Activated CD4-positive, alpha-beta T cell treated with anti-CD3 and anti-CD28 coated beads, Interleukin-2, amount 10 ng/mL, durations not matched to agents 7 days and 5 days (primary cell): ENCODE measurements at regions not wholly inside any gene's neighbourhood (a gene's known extent, or its start where the extent isn't known, plus 50 kb on each side); places are given as distances from the start of the nearest gene placed in this dataset.

Source experiments
- CTCF ChIA-PET: fragments of 350-600 bp; sonication (Branson Sonifier 250); formaldehyde crosslinking; loops from one replicate; lab custom pipeline; 2021; ENCODE audit warnings: antibody characterized with exemption; lab: Charles Lee
- POLR2A ChIA-PET: fragments of 350-600 bp; sonication (Branson Sonifier 250); formaldehyde crosslinking; loops from one replicate; lab custom pipeline; 2021; ENCODE audit warnings: antibody characterized with exemption; lab: Charles Lee
- DNase-seq: peaks from one replicate; pipeline ENCODE4 v3.0.0-alpha.2; 2020
- H3K27ac Mint-ChIP-seq: one replicate; pipeline ENCODE4 v1.8.0; 2021; ENCODE audit warnings: mild to moderate bottlenecking, moderate library complexity, mixed read lengths
- H3K27me3 Mint-ChIP-seq: one replicate; pipeline ENCODE4 v1.8.0; 2021; ENCODE audit warnings: mixed read lengths
- H3K36me3 Mint-ChIP-seq: one replicate; pipeline ENCODE4 v1.8.0; 2021; ENCODE audit warnings: low read depth, mixed read lengths
- H3K4me1 Mint-ChIP-seq: one replicate; pipeline ENCODE4 v1.8.0; 2021; ENCODE audit warnings: mixed read lengths
- H3K4me3 Mint-ChIP-seq: one replicate; pipeline ENCODE4 v1.8.0; 2021; ENCODE audit warnings: mild to moderate bottlenecking, moderate library complexity, mixed read lengths
- H3K9me3 Mint-ChIP-seq: one replicate; pipeline ENCODE4 v1.8.0; 2021; ENCODE audit warnings: mixed read lengths

DNA sequence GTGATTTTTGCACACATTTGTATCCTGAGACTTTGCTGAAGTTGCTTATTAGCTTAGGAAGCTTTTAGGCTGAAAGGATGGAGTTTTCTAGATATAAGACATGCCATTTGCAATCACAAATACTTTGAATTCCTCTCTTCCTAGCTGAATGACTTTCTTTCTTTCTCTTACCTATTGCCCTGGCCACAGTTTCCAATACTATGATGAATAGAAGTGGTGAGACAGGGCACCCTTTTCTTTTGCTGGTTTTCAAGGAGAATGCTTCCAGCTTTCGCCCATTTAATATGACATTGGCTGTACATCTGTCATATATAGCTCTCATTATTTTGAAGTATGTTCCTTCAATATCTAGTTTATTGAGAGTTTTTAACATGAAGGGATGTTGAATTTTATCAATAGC, 409.6 kb upstream of the EPHA7 start:
- no peaks in the 10 kb centered on the region for H3K36me3 Mint-ChIP-seq
- ChIA-PET POLR2A (no interaction called here), CTCF (interaction anchor here (1.2 kb wide), 1 partner anchor 18 kb away, joined by 3 read pairs; no protein-coding TSS in a partner anchor)
- H3K4me1 Mint-ChIP-seq = no peaks in the 10 kb centered on the region
- H3K27ac Mint-ChIP-seq = no peak overlapping the region
- no peak overlapping the region for H3K4me3 Mint-ChIP-seq
- no peaks in the 10 kb centered on the region for H3K27me3 Mint-ChIP-seq
- H3K9me3 Mint-ChIP-seq = no peaks in the 10 kb centered on the region
- DNase-seq = no peak

DNA sequence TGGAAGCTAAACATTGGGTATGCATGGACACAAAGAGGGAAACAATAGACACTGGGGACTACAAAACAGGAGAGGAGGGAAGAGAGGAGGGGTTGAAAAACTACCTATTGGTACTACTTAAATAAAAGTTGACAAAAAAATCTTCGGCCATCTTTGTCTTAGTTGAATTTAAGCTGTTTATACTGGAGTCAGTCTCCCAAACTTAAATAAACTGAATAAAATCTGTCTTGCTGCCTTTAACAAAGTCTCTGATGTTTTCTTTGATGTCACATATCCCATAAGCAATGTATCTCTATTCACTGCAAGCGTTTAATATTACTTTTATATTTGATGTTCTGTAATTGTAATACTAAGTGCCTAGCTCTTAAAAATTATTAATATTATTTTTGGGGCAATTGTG, 409.2 kb upstream of the EPHA7 start:
- Mint-ChIP-seq H3K9me3 (no peaks in the 10 kb centered on the region), H3K36me3 (no peaks in the 10 kb centered on the region), H3K27ac (no peak overlapping the region), H3K4me3 (no peak overlapping the region), H3K4me1 (no peaks in the 10 kb centered on the region), H3K27me3 (no peaks in the 10 kb centered on the region)
- ChIA-PET POLR2A (no interaction called here), CTCF (interaction anchor here (1.2 kb wide), 1 partner anchor 19 kb away, joined by 3 read pairs; no protein-coding TSS in a partner anchor)
- no peak for DNase-seq

DNA sequence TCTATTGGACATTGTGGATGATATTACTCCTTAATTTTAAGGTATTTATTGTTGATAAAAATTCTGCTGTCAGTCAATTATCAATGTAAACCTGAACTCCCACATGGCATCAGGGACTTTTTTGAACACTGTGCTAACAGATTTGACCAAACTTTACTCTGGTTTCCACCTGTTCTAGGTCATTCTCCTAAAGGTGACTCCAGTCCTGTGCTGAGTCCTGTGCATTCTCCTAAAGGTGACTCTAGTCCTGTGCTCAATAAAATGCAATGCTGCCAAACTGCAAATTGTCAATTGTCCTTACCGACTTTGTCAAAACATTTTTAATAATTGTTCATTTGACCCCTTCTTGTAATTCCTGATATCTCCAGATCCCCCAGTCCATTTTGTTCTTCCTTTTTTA, 408.4 kb upstream of the EPHA7 start:
- ChIA-PET POLR2A (no interaction called here), CTCF (no interaction called here)
- no peaks in the 10 kb centered on the region for H3K36me3 Mint-ChIP-seq

DNA sequence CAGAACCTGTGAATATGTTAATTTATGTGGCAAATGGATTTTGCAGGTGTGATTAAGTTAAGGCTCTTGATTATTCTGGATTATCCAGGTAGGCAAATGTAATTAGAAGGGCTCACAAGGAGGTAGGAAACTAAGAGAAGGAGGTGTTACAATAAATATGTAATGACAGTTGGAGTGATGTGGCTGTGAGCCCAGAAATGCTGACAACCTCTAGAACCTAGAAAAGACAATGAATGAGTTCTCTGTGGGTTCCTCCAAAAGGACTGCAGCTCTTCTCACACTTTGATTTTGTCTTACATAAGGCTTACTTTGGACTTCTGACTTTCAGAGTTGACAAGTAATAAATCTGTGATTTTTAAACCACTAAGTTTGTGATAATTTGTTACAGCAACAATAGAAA, 406.6 kb upstream of the EPHA7 start:
- Mint-ChIP-seq H3K9me3 (no peaks in the 10 kb centered on the region), H3K4me3 (no peak overlapping the region)
- CTCF ChIA-PET = no interaction called here

More for the DNA sequence above, 408.4 kb upstream of the EPHA7 start:
- H3K27ac Mint-ChIP-seq = no peak overlapping the region
- no peaks in the 10 kb centered on the region for H3K4me1 Mint-ChIP-seq
- no peaks in the 10 kb centered on the region for H3K9me3 Mint-ChIP-seq
- no peak overlapping the region for H3K4me3 Mint-ChIP-seq
- no peaks in the 10 kb centered on the region for H3K27me3 Mint-ChIP-seq
- DNase-seq = no peak

DNA sequence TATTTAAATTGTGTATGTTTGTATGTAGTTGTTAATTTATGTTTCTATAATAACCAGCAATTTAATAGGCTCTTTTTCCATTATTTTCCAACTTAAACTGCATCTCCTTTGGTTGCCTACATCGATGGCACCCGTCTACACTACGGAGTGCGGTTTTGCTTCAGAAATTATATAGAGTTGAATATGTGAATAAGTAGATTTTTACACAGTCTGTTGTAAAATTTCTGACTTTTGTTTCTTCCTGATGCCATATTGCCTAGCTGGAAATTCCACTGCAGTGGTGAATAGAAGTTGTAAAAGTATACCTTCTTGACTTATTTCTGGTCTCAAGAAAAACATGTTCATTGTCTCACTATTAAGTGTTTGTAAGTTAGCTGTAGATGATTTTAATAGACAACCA, 404.1 kb upstream of the EPHA7 start:
- no peaks in the 10 kb centered on the region for H3K27me3 Mint-ChIP-seq
- no peak for DNase-seq
- no peaks in the 10 kb centered on the region for H3K36me3 Mint-ChIP-seq
- H3K27ac Mint-ChIP-seq = no peak overlapping the region
- no peaks in the 10 kb centered on the region for H3K4me1 Mint-ChIP-seq
- no peak overlapping the region for H3K4me3 Mint-ChIP-seq
- POLR2A ChIA-PET = no interaction called here
- H3K9me3 Mint-ChIP-seq = no peaks in the 10 kb centered on the region
- CTCF ChIA-PET = no interaction called here

More for the DNA sequence above, 406.6 kb upstream of the EPHA7 start:
- DNase-seq = no peak
- H3K4me1 Mint-ChIP-seq = no peaks in the 10 kb centered on the region
- no peaks in the 10 kb centered on the region for H3K36me3 Mint-ChIP-seq
- no peaks in the 10 kb centered on the region for H3K27me3 Mint-ChIP-seq
- no peak overlapping the region for H3K27ac Mint-ChIP-seq
- POLR2A ChIA-PET = no interaction called here

DNA sequence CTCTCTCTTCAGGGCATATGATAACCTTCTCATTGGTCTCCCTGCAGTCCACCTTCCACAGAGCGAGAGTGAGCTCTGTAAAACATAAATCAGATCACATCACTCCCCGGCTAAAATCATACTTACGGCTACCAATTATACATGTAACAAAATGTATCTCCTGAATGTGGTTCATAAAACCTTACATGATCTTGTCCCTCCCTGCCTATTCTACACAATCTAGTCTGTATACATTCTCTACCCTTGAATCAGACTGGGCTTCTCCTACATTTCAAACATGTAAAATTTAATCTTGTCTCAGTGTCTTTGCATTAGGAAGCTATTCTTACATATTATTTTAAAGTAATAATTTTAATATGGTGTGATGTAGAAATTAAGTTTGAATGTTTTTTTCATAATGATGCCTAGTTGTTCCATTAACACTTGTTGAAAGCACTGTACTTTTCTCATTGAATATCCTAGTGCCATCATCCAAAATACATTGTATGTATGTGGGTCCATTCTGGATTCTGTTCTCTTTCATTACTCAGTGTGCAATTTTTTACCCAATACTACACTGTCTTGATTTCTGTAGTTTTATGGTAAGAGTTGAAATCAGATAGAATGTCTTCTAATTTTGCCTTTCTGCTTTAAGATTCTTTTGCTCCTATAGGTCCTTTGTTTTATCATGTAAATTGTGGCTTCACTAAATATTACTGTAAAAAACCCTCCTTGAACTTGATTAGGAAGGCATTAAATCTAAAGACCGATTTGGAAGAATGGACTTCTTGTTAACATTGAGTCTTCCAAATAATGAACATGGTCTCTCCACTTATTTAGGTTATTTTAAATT, 403.3 kb upstream of the EPHA7 start:
- H3K9me3 Mint-ChIP-seq = no peaks in the 10 kb centered on the region
- ChIA-PET CTCF (no interaction called here), POLR2A (no interaction called here)
- no peaks in the 10 kb centered on the region for H3K4me1 Mint-ChIP-seq
- no peak overlapping the region for H3K27ac Mint-ChIP-seq
- no peak overlapping the region for H3K4me3 Mint-ChIP-seq
- DNase-seq = no peak
- H3K27me3 Mint-ChIP-seq = no peaks in the 10 kb centered on the region
- no peaks in the 10 kb centered on the region for H3K36me3 Mint-ChIP-seq

DNA sequence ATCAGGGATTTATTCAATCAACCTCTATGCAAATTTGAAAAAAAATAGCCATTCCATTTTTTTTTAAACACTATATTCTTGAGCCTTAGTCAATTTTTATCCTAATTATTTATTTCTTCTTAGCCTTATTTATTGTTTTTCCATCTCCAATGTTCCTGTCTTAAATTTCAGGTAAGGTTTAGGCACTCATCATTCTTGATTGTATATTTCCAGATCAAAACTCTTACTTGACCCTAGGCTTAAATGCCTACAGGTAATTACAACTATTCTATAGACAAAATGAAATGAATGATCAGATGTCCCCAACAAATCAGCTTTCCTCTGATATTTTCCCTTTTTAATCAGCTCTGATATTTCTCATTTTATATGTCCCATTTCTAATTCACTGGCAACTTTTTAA, 402.6 kb upstream of the EPHA7 start:
- CTCF ChIA-PET = no interaction called here
- H3K9me3 Mint-ChIP-seq = no peaks in the 10 kb centered on the region
- no peaks in the 10 kb centered on the region for H3K4me1 Mint-ChIP-seq
- no peaks in the 10 kb centered on the region for H3K36me3 Mint-ChIP-seq
- DNase-seq = no peak
- no peaks in the 10 kb centered on the region for H3K27me3 Mint-ChIP-seq
- no peak overlapping the region for H3K4me3 Mint-ChIP-seq
- POLR2A ChIA-PET = no interaction called here
- no peak overlapping the region for H3K27ac Mint-ChIP-seq

DNA sequence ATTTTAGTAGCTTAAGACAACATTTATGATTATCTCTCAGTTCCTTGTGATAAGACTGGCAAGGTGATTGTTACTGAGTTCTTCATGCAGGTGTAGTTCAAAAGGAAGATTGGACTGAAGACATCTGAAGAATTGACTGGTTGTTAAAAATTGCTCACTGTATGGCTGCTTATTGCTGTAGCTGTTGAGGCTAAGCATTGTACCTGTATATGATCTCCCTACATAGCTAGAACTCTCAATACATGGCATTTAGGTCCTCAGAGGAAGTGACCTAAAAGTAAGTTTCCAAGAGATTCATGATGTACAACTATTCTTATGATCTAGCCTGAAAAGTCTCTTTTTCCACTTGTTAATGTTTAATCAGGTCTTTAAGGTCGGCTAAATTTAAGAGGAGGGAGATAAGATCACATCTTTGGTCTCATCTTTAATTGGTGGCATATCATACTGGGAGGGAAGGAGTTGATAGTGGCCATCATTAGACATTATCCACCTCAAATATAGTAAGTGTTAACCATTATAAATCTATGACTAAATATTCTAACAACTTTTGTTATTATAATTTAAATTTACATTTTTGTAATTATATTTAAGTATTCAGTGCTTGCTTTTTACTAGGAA, 401.2 kb upstream of the EPHA7 start:
- H3K4me1 Mint-ChIP-seq = no peaks in the 10 kb centered on the region
- ChIA-PET POLR2A (no interaction called here), CTCF (no interaction called here)
- no peak for DNase-seq
- no peaks in the 10 kb centered on the region for H3K27me3 Mint-ChIP-seq
- no peaks in the 10 kb centered on the region for H3K9me3 Mint-ChIP-seq
- no peak overlapping the region for H3K4me3 Mint-ChIP-seq
- no peak overlapping the region for H3K27ac Mint-ChIP-seq
- H3K36me3 Mint-ChIP-seq = no peaks in the 10 kb centered on the region

DNA sequence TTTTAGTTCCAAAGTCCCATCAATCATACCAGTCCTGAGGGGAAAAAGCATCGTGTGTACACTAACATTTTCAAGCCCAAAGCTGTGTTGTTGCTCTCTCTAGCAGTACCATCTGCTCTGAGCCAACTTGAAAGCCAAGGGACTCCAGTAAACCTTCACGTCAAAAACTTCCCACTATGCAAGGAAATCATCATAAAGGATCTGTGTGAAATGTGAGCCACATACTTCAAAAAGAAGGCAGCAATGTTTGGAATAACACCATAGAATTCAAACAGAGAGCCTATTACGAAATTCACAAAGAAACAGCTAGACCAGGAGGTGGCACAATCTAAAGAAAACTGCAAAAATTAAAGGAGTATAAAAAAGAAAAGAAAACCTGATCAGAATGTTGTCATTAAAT, 399.8 kb upstream of the EPHA7 start:
- Mint-ChIP-seq H3K4me3 (no peak overlapping the region), H3K27me3 (no peaks in the 10 kb centered on the region), H3K9me3 (no peaks in the 10 kb centered on the region), H3K36me3 (no peaks in the 10 kb centered on the region), H3K27ac (no peak overlapping the region), H3K4me1 (no peaks in the 10 kb centered on the region)
- DNase-seq = no peak
- ChIA-PET POLR2A (no interaction called here), CTCF (no interaction called here)

DNA sequence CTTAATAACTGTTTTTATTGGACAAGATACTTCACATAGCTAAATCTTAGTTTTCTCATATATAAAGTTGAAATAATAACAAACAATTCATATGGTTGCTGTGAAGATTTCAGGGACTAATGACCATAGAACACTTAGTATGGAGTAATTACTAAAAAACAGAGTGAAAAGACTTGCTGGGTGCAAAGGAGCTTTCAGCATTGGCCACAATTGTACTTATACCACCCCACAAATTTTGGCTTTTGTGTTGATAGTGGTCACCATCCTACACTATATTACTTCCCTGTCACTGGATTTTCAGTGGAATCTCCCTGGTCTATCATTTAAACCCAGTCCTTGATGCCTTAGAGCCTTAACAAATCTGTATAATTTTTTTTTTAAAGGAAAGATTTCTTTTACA, 398.6 kb upstream of the EPHA7 start:
- POLR2A ChIA-PET = no interaction called here
- Mint-ChIP-seq H3K27me3 (no peaks in the 10 kb centered on the region), H3K4me1 (no peaks in the 10 kb centered on the region), H3K4me3 (no peak overlapping the region), H3K36me3 (no peaks in the 10 kb centered on the region), H3K27ac (no peak overlapping the region), H3K9me3 (no peaks in the 10 kb centered on the region)
- DNase-seq = no peak
- CTCF ChIA-PET = no interaction called here

DNA sequence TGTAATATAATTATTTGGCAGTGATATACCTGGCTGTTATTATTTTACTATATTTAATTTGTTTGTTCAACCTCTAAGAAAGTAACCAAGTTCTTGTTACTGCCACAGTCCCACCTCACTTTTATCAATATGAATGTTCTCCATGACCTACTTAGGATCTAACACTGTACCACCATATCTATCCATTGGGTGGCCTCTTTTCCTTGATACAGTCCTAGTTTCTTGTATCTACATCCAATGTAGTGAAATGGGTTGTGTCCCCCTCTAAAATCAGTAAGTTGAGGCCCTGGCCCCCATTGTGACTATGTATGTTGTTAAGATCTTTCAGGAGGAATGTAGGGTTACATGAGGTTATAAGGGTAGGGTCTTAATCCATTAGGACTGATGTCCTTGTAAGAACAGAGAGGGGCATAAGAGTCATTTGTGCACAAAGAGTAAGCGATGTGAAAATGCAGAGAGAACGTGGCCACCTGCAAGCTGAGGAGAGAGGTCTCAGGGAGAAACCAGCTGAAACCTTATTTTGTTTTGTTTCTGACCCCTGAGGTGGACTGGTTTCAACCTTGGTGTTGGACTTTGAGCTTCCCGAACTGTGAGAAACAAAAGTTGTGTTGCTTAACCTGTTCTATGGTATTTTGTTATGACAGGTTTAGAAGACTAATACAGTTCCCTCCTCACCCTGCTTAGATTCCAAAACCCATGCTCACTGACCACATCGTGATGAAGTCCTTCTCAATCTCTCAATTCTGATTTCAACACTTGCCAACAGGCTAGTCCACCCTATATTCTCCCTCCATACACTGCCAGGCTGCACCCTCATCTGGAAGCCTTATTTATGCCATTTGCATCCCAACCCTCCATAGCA, 387.3 kb upstream of the EPHA7 start:
- Mint-ChIP-seq H3K4me1 (no peaks in the 10 kb centered on the region), H3K27me3 (no peaks in the 10 kb centered on the region), H3K27ac (no peak overlapping the region), H3K9me3 (no peaks in the 10 kb centered on the region), H3K36me3 (no peaks in the 10 kb centered on the region), H3K4me3 (no peak overlapping the region)
- ChIA-PET POLR2A (no interaction called here), CTCF (no interaction called here)
- DNase-seq = no peak

DNA sequence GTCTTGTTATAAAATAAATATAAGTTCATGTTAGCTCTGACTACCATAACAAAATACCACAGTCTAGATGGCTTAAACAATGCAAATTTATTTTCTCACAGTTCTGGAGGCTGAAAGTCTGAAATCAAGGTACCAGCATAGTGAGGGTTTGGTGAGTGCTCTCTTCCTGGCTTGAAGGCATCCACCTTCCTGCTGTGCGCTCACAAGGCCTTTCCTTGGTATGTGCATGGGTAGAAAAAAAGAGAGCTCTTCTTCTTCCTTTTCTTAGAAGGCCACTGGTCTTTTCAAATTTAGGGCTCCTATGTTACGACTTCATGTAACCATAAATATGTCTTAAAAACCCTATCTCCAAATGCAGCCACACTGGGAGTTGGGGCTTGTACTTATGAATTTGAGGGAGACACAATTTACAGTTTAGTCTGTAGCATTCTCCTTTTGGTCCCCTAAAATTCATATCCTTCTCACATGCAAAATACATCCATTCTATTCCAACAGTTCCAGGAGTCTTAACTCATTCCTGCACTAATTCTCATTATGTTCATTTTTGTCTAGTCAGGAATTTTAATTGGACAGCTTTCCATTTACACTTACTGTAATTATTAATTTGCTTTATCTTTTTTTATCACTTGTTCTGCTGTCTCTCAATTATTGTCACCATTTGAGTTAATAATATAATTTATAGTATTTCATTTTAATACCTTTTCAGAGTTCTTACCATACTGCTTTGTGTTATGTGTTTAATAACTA, 381.9 kb upstream of the EPHA7 start:
- CTCF ChIA-PET = no interaction called here
- H3K9me3 Mint-ChIP-seq = peaks cover 2% of the 10 kb centered on the region
- H3K4me1 Mint-ChIP-seq = no peaks in the 10 kb centered on the region
- no peak overlapping the region for H3K27ac Mint-ChIP-seq
- no peaks in the 10 kb centered on the region for H3K36me3 Mint-ChIP-seq
- no peaks in the 10 kb centered on the region for H3K27me3 Mint-ChIP-seq
- H3K4me3 Mint-ChIP-seq = no peak overlapping the region
- POLR2A ChIA-PET = no interaction called here
- no peak for DNase-seq
